BJ (cell line): ENCODE measurements at regions not wholly inside any gene's neighbourhood (a gene's known extent, or its start where the extent isn't known, plus 50 kb on each side); places are given as distances from the start of the nearest gene placed in this dataset.

Experiments
- CTCF ChIA-PET: fragments of 350-600 bp; formaldehyde crosslinking; extraction: SDS; loops from one replicate; lab custom pipeline; 2021; ENCODE audit warnings: antibody characterized with exemption, inconsistent platforms; lab: Yijun Ruan, JAX
- POLR2A ChIA-PET: fragments of 300-600 bp; sonication (Branson Sonifier 250); formaldehyde crosslinking; extraction: SDS; loops from one replicate; lab custom pipeline; 2021; ENCODE audit warnings: antibody characterized with exemption; lab: Charles Lee
- DNase-seq: peaks from one replicate; pipeline ENCODE4 v3.0.0-alpha.2; 2011; ENCODE audit warnings: low read depth
- H3K27me3 ChIP-seq: 2 replicates; pipeline ENCODE4 v1.6.0; 2011; ENCODE audit warnings: low read length; ENCODE audit not compliant: control insufficient read depth, insufficient read depth
- H3K36me3 ChIP-seq: 2 replicates; pipeline ENCODE4 v1.5.1; 2011; ENCODE audit warnings: low read length; ENCODE audit not compliant: control insufficient read depth, insufficient read depth
- H3K4me3 ChIP-seq: 2 replicates; pipeline ENCODE4 v1.5.1; 2011; ENCODE audit warnings: low read depth, mild to moderate bottlenecking, control low read depth, low read length
- TF ChIP-seq, protein P1 (sequence below): IDR thresholded peaks from 2 replicates; pipeline ENCODE4 v1.5.1; 2011; ENCODE audit warnings: low read depth, mild to moderate bottlenecking, control low read depth, inconsistent platforms, low read length, moderate library complexity; ENCODE audit not compliant: insufficient read depth

DNA sequence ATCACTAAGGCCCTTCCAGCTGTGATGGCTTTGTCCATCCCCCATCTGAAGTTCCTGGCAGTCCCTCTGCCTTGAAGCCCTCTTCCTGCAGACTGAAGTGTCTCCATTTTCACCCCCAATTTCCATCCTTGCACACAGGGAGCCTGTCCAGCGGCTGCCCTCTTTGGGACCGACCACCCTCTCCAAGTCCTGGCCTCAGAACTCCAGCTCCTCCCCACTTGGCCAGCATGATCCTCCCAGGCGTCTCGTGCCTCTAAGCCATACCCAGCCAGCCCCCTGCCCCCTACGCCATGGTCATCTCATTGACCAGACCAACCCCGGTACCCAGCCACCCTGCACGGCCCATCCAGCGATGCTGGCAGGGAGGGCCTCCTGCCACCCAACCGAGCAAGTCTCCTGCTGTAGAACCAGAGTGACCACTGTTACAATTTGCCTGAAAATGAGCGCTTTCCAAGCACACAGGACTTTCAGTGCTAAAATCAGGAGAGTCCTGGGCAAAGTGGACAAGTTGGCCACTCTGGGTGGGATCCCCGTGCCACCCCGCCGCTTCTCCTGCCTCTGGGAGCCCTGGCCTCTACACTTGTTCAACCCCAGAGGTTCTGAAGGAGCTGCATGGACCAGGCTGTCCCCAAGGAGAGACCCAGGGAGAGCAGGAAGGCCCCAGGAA, 362.0 kb downstream of the SEC14L1 start:
- H3K27me3 ChIP-seq: no peaks in the 10 kb centered on the region
- ChIA-PET CTCF (interaction anchor here (1.1 to 1.3 kb wide), 3 partner anchors 8 to 10 kb away, joined by 3 to 5 read pairs (median 4); no protein-coding TSS in a partner anchor), POLR2A (no interaction called here)
- TF ChIP-seq, protein P1, sequence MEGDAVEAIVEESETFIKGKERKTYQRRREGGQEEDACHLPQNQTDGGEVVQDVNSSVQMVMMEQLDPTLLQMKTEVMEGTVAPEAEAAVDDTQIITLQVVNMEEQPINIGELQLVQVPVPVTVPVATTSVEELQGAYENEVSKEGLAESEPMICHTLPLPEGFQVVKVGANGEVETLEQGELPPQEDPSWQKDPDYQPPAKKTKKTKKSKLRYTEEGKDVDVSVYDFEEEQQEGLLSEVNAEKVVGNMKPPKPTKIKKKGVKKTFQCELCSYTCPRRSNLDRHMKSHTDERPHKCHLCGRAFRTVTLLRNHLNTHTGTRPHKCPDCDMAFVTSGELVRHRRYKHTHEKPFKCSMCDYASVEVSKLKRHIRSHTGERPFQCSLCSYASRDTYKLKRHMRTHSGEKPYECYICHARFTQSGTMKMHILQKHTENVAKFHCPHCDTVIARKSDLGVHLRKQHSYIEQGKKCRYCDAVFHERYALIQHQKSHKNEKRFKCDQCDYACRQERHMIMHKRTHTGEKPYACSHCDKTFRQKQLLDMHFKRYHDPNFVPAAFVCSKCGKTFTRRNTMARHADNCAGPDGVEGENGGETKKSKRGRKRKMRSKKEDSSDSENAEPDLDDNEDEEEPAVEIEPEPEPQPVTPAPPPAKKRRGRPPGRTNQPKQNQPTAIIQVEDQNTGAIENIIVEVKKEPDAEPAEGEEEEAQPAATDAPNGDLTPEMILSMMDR: no peak
- no peak for DNase-seq
- peaks cover 18% of the 10 kb centered on the region for H3K36me3 ChIP-seq
- no peak overlapping the region for H3K4me3 ChIP-seq

DNA sequence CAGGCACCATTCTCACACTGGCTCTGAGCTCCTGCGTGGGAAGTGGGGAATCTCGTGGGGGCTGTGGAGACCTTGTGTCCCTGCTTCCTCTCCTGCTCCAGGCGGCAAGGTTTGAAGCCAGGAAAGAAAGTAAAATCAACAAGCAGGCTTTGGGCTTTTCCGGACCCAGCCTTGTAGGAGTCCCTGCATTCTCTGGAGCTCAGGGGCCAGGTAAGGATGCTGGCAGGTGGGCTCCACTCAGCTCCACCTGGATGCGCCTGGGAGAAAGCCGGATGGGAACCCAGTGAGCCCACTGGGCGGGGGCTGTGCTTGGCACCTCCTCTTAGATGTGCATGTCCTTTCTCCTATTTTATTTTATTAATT, 362.5 kb downstream of the SEC14L1 start:
- DNase-seq: no peak
- TF ChIP-seq, protein P1: no peak
- Histone ChIP-seq H3K36me3 (peaks cover 18% of the 10 kb centered on the region), H3K27me3 (no peaks in the 10 kb centered on the region), H3K4me3 (no peak overlapping the region)
- ChIA-PET CTCF (interaction anchor here (1.1 to 1.3 kb wide), 3 partner anchors 8 to 10 kb away, joined by 3 to 5 read pairs (median 4); no protein-coding TSS in a partner anchor), POLR2A (no interaction called here)

GRCh38 chr17:77503916-77504651, 363.3 kb downstream of the SEC14L1 start:
- CTCF ChIA-PET: interaction anchor here (1.2 to 1.3 kb wide), 2 partner anchors 10 to 11 kb away, joined by 3 read pairs; no protein-coding TSS in a partner anchor
- Histone ChIP-seq H3K36me3 (peaks cover 13% of the 10 kb centered on the region), H3K27me3 (no peaks in the 10 kb centered on the region), H3K4me3 (no peak overlapping the region)
- POLR2A ChIA-PET: no interaction called here
- TF ChIP-seq, protein P1: no peak
- DNase-seq: no peak

- Histone ChIP-seq H3K36me3 (peaks cover 7% of the 10 kb centered on the region), H3K4me3 (no peak overlapping the region), H3K27me3 (no peaks in the 10 kb centered on the region)
- TF ChIP-seq, protein P1: no peak
- no peak for DNase-seq
- ChIA-PET POLR2A (interaction anchor here (0.6 kb wide), 1 partner anchor 837 kb away, joined by 10 read pairs; no protein-coding TSS in a partner anchor), CTCF (interaction anchor here (1.1 to 1.2 kb wide), 2 partner anchors 10 to 509 kb away, joined by 3 read pairs; no protein-coding TSS in a partner anchor)
Observed at GRCh38 chr17:77504652-77505155, 363.9 kb downstream of the SEC14L1 start.

GRCh38 chr17:77505181-77505639, 364.4 kb downstream of the SEC14L1 start:
- Histone ChIP-seq H3K4me3 (no peak overlapping the region), H3K27me3 (no peaks in the 10 kb centered on the region), H3K36me3 (0 out of 2 replicates have a peak, but pooled peaks cover 3% of the 10 kb centered on the region)
- CTCF ChIA-PET: interaction anchor here (1.1 to 1.7 kb wide), 3 partner anchors 11 to 509 kb away, joined by 3 to 5 read pairs (median 3); no protein-coding TSS in a partner anchor
- TF ChIP-seq, protein P1: no peak
- DNase-seq: no peak
- POLR2A ChIA-PET: interaction anchor here (0.6 kb wide), 1 partner anchor 838 kb away, joined by 10 read pairs; no protein-coding TSS in a partner anchor
